Neural progenitor cell (in vitro differentiated cells): ENCODE measurements at regions not wholly inside any gene's neighbourhood (a gene's known extent, or its start where the extent isn't known, plus 50 kb on each side); places are given as distances from the start of the nearest gene placed in this dataset.

ENCODE experiments used
- DNase-seq: peaks from one replicate; pipeline ENCODE4 v3.0.0-alpha.2; 2016; ENCODE audit warnings: low spot score
- H2AFZ ChIP-seq: fragments of 200-600 bp; sonication (generic); replicated peaks from 2 replicates; pipeline ENCODE4 v1.6.1; 2016; ENCODE audit warnings: antibody characterized with exemption
- H3F3A ChIP-seq: fragments of 200-600 bp; sonication (generic); 2 replicates; pipeline ENCODE4 v1.6.1; 2016; ENCODE audit warnings: antibody characterized with exemption, low read depth
- H3K27ac ChIP-seq: fragments of 200-600 bp; sonication (generic); 2 replicates; pipeline ENCODE4 v1.5.1; 2016; ENCODE audit warnings: mild to moderate bottlenecking
- H3K27me3 ChIP-seq: fragments of 200-600 bp; sonication (generic); 2 replicates; pipeline ENCODE4 v1.6.1; 2016; ENCODE audit warnings: mild to moderate bottlenecking, moderate library complexity
- H3K36me3 ChIP-seq: fragments of 200-600 bp; sonication (generic); 2 replicates; pipeline ENCODE4 v1.5.1; 2016
- H3K4me1 ChIP-seq: fragments of 200-600 bp; sonication (generic); 2 replicates; pipeline ENCODE4 v1.6.1; 2016; ENCODE audit warnings: mixed run types
- H3K4me2 ChIP-seq: fragments of 200-600 bp; sonication (generic); 2 replicates; pipeline ENCODE4 v1.6.1; 2016
- H3K4me3 ChIP-seq: fragments of 200-600 bp; sonication (generic); 2 replicates; pipeline ENCODE4 v1.5.1; 2016
- H3K79me2 ChIP-seq: fragments of 200-600 bp; sonication (generic); 2 replicates; pipeline ENCODE4 v1.6.1; 2016; ENCODE audit warnings: low read depth
- H3K9ac ChIP-seq: fragments of 200-600 bp; sonication (generic); 2 replicates; pipeline ENCODE4 v1.6.1; 2016
- H3K9me3 ChIP-seq: fragments of 200-600 bp; sonication (generic); 2 replicates; pipeline ENCODE4 v1.5.1; 2016; ENCODE audit warnings: low read depth
- H4K20me1 ChIP-seq: fragments of 200-600 bp; sonication (generic); 2 replicates; pipeline ENCODE4 v1.6.1; 2016; ENCODE audit warnings: low read depth
- H3K27ac Mint-ChIP-seq: 3 replicates; pipeline ENCODE4 v1.8.0; 2021; ENCODE audit warnings: mixed read lengths
- H3K27me3 Mint-ChIP-seq: 2 replicates; pipeline ENCODE4 v1.8.0; 2022; ENCODE audit warnings: low read depth, mild to moderate bottlenecking, inconsistent platforms, moderate library complexity, mixed read lengths; ENCODE audit not compliant: insufficient read depth
- H3K36me3 Mint-ChIP-seq: 3 replicates; pipeline ENCODE4 v1.8.0; 2021; ENCODE audit warnings: mixed read lengths
- H3K4me1 Mint-ChIP-seq: 3 replicates; pipeline ENCODE4 v1.8.0; 2021; ENCODE audit warnings: mixed read lengths
- H3K4me3 Mint-ChIP-seq: 3 replicates; pipeline ENCODE4 v1.8.0; 2021; ENCODE audit warnings: mild to moderate bottlenecking, moderate library complexity, mixed read lengths
- H3K9me3 Mint-ChIP-seq: 3 replicates; pipeline ENCODE4 v1.8.0; 2020; ENCODE audit warnings: mixed read lengths
- EZH2 ChIP-seq: fragments of 200-600 bp; sonication (generic); IDR thresholded peaks from 2 replicates; pipeline ENCODE4 v1.6.1; 2017; ENCODE audit warnings: antibody characterized with exemption, mild to moderate bottlenecking, moderate library complexity
- EZH2phosphoT487 ChIP-seq: fragments of 200-600 bp; sonication (generic); IDR thresholded peaks from 2 replicates; pipeline ENCODE4 v1.6.1; 2017; ENCODE audit warnings: antibody characterized with exemption
- TF ChIP-seq, protein P1 (sequence below): fragments of 200-600 bp; sonication (generic); IDR thresholded peaks from 2 replicates; pipeline ENCODE4 v1.5.1; 2017; ENCODE audit warnings: antibody characterized with exemption, mild to moderate bottlenecking

DNA sequence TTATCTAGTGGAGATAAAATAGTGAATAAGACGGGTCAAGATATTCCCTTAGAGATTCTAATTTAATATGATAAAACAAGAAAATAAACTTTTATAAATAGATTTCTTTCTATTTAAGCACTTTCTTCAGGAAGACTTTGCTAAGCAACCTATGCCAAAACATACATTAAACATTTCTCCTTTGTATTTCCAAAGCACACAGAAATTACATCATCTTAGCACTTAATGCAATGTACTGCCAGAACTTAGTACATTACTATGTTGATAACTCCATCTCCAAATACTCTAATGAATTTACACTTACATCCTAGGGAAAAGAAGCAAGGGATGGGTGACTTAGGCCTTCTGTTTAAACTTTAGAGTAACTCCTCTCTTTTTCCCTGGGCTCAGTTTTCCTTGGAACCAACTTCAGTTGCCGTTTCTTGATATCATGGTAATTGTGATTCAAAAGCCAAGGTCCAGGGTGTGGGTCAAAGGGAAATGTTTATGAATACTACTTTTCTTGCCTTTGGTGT, 322.6 kb upstream of the PCDH20 start:
- Mint-ChIP-seq H3K4me1 (peaks cover 6% of the 10 kb centered on the region), H3K9me3 (no peaks in the 10 kb centered on the region), H3K4me3 (no peak overlapping the region), H3K36me3 (no peaks in the 10 kb centered on the region), H3K27ac (no peak overlapping the region), H3K27me3 (no peaks in the 10 kb centered on the region)
- DNase-seq: no peak
- H3K9me3 ChIP-seq: no peaks in the 10 kb centered on the region
- H3F3A ChIP-seq: no peaks in the 10 kb centered on the region
- no peak overlapping the region for H3K4me3 ChIP-seq
- TF ChIP-seq EZH2: no peak
- TF ChIP-seq, protein P1, sequence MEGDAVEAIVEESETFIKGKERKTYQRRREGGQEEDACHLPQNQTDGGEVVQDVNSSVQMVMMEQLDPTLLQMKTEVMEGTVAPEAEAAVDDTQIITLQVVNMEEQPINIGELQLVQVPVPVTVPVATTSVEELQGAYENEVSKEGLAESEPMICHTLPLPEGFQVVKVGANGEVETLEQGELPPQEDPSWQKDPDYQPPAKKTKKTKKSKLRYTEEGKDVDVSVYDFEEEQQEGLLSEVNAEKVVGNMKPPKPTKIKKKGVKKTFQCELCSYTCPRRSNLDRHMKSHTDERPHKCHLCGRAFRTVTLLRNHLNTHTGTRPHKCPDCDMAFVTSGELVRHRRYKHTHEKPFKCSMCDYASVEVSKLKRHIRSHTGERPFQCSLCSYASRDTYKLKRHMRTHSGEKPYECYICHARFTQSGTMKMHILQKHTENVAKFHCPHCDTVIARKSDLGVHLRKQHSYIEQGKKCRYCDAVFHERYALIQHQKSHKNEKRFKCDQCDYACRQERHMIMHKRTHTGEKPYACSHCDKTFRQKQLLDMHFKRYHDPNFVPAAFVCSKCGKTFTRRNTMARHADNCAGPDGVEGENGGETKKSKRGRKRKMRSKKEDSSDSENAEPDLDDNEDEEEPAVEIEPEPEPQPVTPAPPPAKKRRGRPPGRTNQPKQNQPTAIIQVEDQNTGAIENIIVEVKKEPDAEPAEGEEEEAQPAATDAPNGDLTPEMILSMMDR: no peak
- no peak for TF ChIP-seq EZH2phosphoT487
- H3K9ac ChIP-seq: no peak overlapping the region
- peak overlapping the region; percentile 30 for H2AFZ ChIP-seq
- H3K4me2 ChIP-seq: no peak overlapping the region
- no peak overlapping the region for H3K27ac ChIP-seq
- H3K27me3 ChIP-seq: no peaks in the 10 kb centered on the region
- H3K79me2 ChIP-seq: no peaks in the 10 kb centered on the region
- H3K36me3 ChIP-seq: no peaks in the 10 kb centered on the region
- no peaks in the 10 kb centered on the region for H4K20me1 ChIP-seq
- H3K4me1 ChIP-seq: no peaks in the 10 kb centered on the region

DNA sequence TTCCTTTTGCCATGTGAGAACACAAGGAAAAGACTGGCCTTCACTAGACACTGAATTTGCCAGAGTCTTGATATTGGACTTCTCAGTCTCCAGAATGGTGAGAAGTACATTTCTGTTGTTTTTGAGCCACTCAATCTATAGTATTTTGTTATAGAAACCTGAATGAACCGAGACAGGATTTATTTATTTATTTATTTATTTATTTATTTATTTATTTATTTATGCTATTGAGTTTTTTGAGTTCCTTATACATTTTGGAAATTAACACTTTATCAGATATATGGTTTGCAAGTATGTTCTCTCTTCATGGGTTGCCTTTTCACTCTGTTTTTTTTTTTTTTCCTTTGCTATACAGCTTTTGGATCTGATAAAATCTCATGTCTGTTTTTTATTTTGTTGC, 319.0 kb upstream of the PCDH20 start:
- Histone ChIP-seq H3K36me3 (no peaks in the 10 kb centered on the region), H3K4me2 (no peak overlapping the region), H3K27me3 (no peaks in the 10 kb centered on the region), H3K4me3 (no peak overlapping the region), H3K9me3 (no peaks in the 10 kb centered on the region), H4K20me1 (no peaks in the 10 kb centered on the region), H3F3A (no peaks in the 10 kb centered on the region), H3K9ac (no peak overlapping the region), H3K79me2 (no peaks in the 10 kb centered on the region), H3K4me1 (no peaks in the 10 kb centered on the region), H2AFZ (no peak overlapping the region), H3K27ac (no peak overlapping the region)
- Mint-ChIP-seq H3K27ac (no peak overlapping the region), H3K27me3 (no peaks in the 10 kb centered on the region), H3K4me1 (no peaks in the 10 kb centered on the region), H3K9me3 (no peaks in the 10 kb centered on the region), H3K4me3 (no peak overlapping the region), H3K36me3 (no peaks in the 10 kb centered on the region)
- TF ChIP-seq, protein P1: no peak
- TF ChIP-seq EZH2phosphoT487 (no peak), EZH2 (no peak)
- no peak for DNase-seq

DNA sequence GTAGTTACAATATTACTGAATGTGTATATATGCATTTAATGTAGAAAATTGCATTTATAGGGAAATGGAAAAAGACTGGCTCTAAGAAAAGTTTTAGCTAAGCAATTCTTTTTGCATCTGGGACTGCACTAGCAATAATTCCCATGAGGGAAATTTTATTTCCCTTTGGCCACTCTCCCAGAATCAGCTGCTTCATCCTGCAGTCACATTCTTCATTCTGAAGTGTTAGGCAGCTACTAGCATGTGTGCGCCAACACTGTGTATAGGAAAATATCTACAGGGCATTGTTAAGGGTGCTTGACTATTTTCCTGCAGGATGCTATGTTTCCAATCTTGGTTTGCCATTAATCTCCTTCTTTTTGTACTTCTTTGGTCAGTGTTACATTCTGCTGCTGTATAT, 312.8 kb upstream of the PCDH20 start:
- Histone ChIP-seq H3F3A (no peaks in the 10 kb centered on the region), H3K27me3 (no peaks in the 10 kb centered on the region), H3K36me3 (no peaks in the 10 kb centered on the region), H3K27ac (no peak overlapping the region), H3K4me1 (no peaks in the 10 kb centered on the region), H3K79me2 (no peaks in the 10 kb centered on the region), H2AFZ (no peak overlapping the region), H3K4me2 (no peak overlapping the region), H3K9ac (no peak overlapping the region), H3K9me3 (no peaks in the 10 kb centered on the region), H3K4me3 (no peak overlapping the region), H4K20me1 (no peaks in the 10 kb centered on the region)
- DNase-seq: no peak
- no peaks in the 10 kb centered on the region for H3K27me3 Mint-ChIP-seq
- H3K27ac Mint-ChIP-seq: no peak overlapping the region
- no peaks in the 10 kb centered on the region for H3K36me3 Mint-ChIP-seq
- no peaks in the 10 kb centered on the region for H3K9me3 Mint-ChIP-seq
- H3K4me3 Mint-ChIP-seq: no peak overlapping the region
- H3K4me1 Mint-ChIP-seq: no peaks in the 10 kb centered on the region
- no peak for TF ChIP-seq EZH2
- no peak for TF ChIP-seq EZH2phosphoT487
- TF ChIP-seq, protein P1: no peak
